HCT116 (cell line): ENCODE measurements at regions not wholly inside any gene's neighbourhood (a gene's known extent, or its start where the extent isn't known, plus 50 kb on each side); places are given as distances from the start of the nearest gene placed in this dataset.

Source experiments
- ATAC-seq: fragments of 200-7000 bp; cut with Tn5 transposase; 2 replicates; pipeline ENCODE4 v1.9.1; 2020; ENCODE audit warnings: mild to moderate bottlenecking, moderate library complexity
- BruUV-seq: library from RNA; stranded (reverse); fragments of 400-500 nt; replicated peaks from 2 replicates; lab custom pipeline; 2021; lab: Mats Ljungman, UMichigan
- CTCF ChIA-PET: fragments of 300-600 bp; sonication (Branson Sonifier 250); formaldehyde crosslinking; loops from one replicate; lab custom pipeline; 2021; ENCODE audit warnings: antibody characterized with exemption; lab: Charles Lee
- POLR2A ChIA-PET: fragments of 300-600, 350-600 bp; sonication (Branson Sonifier 250); formaldehyde crosslinking; loops from one replicate; lab custom pipeline; 2021; ENCODE audit warnings: antibody characterized with exemption; lab: Charles Lee
- RAD21 ChIA-PET, 2 experiments: fragments of 300-600 bp; sonication (Branson Sonifier 250); formaldehyde crosslinking; loops; one replicate each; lab custom pipeline; 2023; ENCODE audit warnings: low total read pairs in 2 of 2; ENCODE audit not compliant: uncharacterized antibody in 2 of 2, unreplicated experiment in 2 of 2, low non-redundant PET in 1 of 2; lab: Charles Lee
- DNase-seq: peaks from one replicate; pipeline ENCODE4 v3.0.0-alpha.2; 2010; ENCODE audit warnings: low read depth, low spot score
- H2AFZ ChIP-seq: fragments of 200-600 bp; shearing (Covaris generic), sonication (generic); 2 replicates; pipeline ENCODE4 v1.6.1; 2017; ENCODE audit warnings: low read depth, mixed run types, mixed read lengths, antibody characterized with exemption, low read length; ENCODE audit not compliant: poor library complexity, severe bottlenecking
- H3K27ac ChIP-seq: 2 replicates; pipeline ENCODE4 v1.5.1; 2012; ENCODE audit warnings: low read depth, low read length
- H3K27me3 ChIP-seq: fragments of 200-600 bp; sonication (generic); 2 replicates; pipeline ENCODE4 v1.6.1; 2016; ENCODE audit warnings: mixed run types, low read length, mixed read lengths; ENCODE audit not compliant: insufficient read depth
- H3K36me3 ChIP-seq, 2 experiments: fragments of 200-500 bp in 1 of 2; fragments of 200-600 bp in 1 of 2; sonication (Bioruptor generic) in 1 of 2; sonication (generic) in 1 of 2; 2 replicates each; pipeline versions ENCODE4 v1.5.1 to v1.6.1; 2014 to 2016; ENCODE audit warnings: low read length in 2 of 2, inconsistent platforms in 1 of 2, mixed read lengths in 1 of 2, mixed run types in 1 of 2; ENCODE audit not compliant: insufficient read depth in 2 of 2, control insufficient read depth in 1 of 2
- H3K4me1 ChIP-seq, 2 experiments: fragments of 200-600 bp in 1 of 2; sonication (generic) in 1 of 2; 2 replicates each; pipeline versions ENCODE4 v1.5.1 to v1.6.1; 2012 to 2017; ENCODE audit warnings: low read length in 2 of 2, inconsistent platforms in 1 of 2, mild to moderate bottlenecking in 1 of 2, mixed read lengths in 1 of 2, mixed run types in 1 of 2, moderate library complexity in 1 of 2; ENCODE audit not compliant: insufficient read depth in 2 of 2, control insufficient read depth in 1 of 2
- H3K4me2 ChIP-seq: fragments of 200-600 bp; sonication (generic); 2 replicates; pipeline ENCODE4 v1.6.1; 2017; ENCODE audit warnings: mixed run types, low read length, mixed read lengths
- H3K4me3 ChIP-seq, 2 experiments: fragments of 200-600 bp in 1 of 2; sonication (generic) in 1 of 2; replicated peaks in 1 of 2; 2 replicates each; pipeline ENCODE4 v1.5.1; 2011 to 2016; ENCODE audit warnings: low read length in 2 of 2, control low read depth in 1 of 2, low read depth in 1 of 2, mild to moderate bottlenecking in 1 of 2, mixed read lengths in 1 of 2, mixed run types in 1 of 2
- H3K79me2 ChIP-seq: fragments of 200-600 bp; sonication (generic); 2 replicates; pipeline ENCODE4 v1.6.1; 2017; ENCODE audit warnings: mild to moderate bottlenecking, mixed run types, low read length, moderate library complexity, mixed read lengths; ENCODE audit not compliant: insufficient read depth
- H3K9ac ChIP-seq: fragments of 200-600 bp; sonication (generic); 2 replicates; pipeline ENCODE4 v1.6.1; 2016; ENCODE audit warnings: low read length, mixed read lengths
- H3K9me2 ChIP-seq: fragments of 200-600 bp; sonication (generic), shearing (Covaris generic); 2 replicates; pipeline ENCODE4 v1.6.1; 2017; ENCODE audit warnings: mixed run types, mild to moderate bottlenecking, moderate library complexity; ENCODE audit not compliant: insufficient read depth
- H3K9me3 ChIP-seq, 2 experiments: fragments of 200-500 bp in 1 of 2; fragments of 200-600 bp in 1 of 2; sonication (Bioruptor generic) in 1 of 2; sonication (generic) in 1 of 2; 2 replicates each; pipeline ENCODE4 v1.6.1; 2014 to 2017; ENCODE audit warnings: low read length in 2 of 2, mixed read lengths in 2 of 2, inconsistent platforms in 1 of 2, low read depth in 1 of 2, mild to moderate bottlenecking in 1 of 2, mixed run types in 1 of 2, moderate library complexity in 1 of 2; ENCODE audit not compliant: control insufficient read depth in 1 of 2, insufficient read depth in 1 of 2
- H4K20me1 ChIP-seq: fragments of 200-600 bp; sonication (generic), shearing (Covaris generic); 2 replicates; pipeline ENCODE4 v1.6.1; 2017; ENCODE audit warnings: mixed run types, mild to moderate bottlenecking, moderate library complexity; ENCODE audit not compliant: insufficient read depth
- CBX3 ChIP-seq: IDR thresholded peaks from 2 replicates; pipeline ENCODE4 v1.6.1; 2012; ENCODE audit warnings: low read depth
- CEBPB ChIP-seq: IDR thresholded peaks from 2 replicates; pipeline ENCODE4 v1.6.1; 2012; ENCODE audit warnings: low read depth
- EGR1 ChIP-seq: IDR thresholded peaks from 2 replicates; pipeline ENCODE4 v1.6.1; 2012; ENCODE audit warnings: low read depth
- EZH2phosphoT487 ChIP-seq: fragments of 200-600 bp; IDR thresholded peaks from 2 replicates; pipeline ENCODE4 v1.6.1; 2018; ENCODE audit warnings: antibody characterized with exemption, borderline replicate concordance
- JUND ChIP-seq: IDR thresholded peaks from 2 replicates; pipeline ENCODE4 v1.6.1; 2012
- POLR2A ChIP-seq: IDR thresholded peaks from 2 replicates; pipeline ENCODE4 v1.7.0; 2011; ENCODE audit warnings: borderline replicate concordance; ENCODE audit not compliant: insufficient read depth, insufficient read length; ENCODE audit errors: extremely low read depth
- POLR2AphosphoS5 ChIP-seq: IDR thresholded peaks from 2 replicates; pipeline ENCODE4 v1.6.1; 2011; ENCODE audit warnings: mild to moderate bottlenecking, low read depth, low read length, moderate library complexity
- RAD21 ChIP-seq: IDR thresholded peaks from 2 replicates; pipeline ENCODE4 v1.6.1; 2012; ENCODE audit warnings: low read depth, mild to moderate bottlenecking
- SIN3A ChIP-seq: IDR thresholded peaks from 2 replicates; pipeline ENCODE4 v1.6.1; 2012; ENCODE audit warnings: low read depth
- SP1 ChIP-seq: IDR thresholded peaks from 2 replicates; pipeline ENCODE4 v1.6.1; 2012; ENCODE audit warnings: low read depth
- SRF ChIP-seq: IDR thresholded peaks from 2 replicates; pipeline ENCODE4 v1.6.1; 2012; ENCODE audit warnings: low read depth
- TCF7L2 ChIP-seq: IDR thresholded peaks from 2 replicates; pipeline ENCODE4 v1.7.0; 2011; ENCODE audit warnings: borderline replicate concordance, inconsistent platforms; ENCODE audit not compliant: insufficient read depth, insufficient read length; ENCODE audit errors: extremely low read depth
- YY1 ChIP-seq: IDR thresholded peaks from 2 replicates; pipeline ENCODE4 v1.6.1; 2011; ENCODE audit warnings: low read length, low read depth, moderate library complexity, mild to moderate bottlenecking; ENCODE audit not compliant: insufficient replicate concordance; ENCODE audit errors: extremely low read depth
- ZFX ChIP-seq: fragments of 450-650 bp; IDR thresholded peaks from 2 replicates; pipeline ENCODE4 v1.6.1; 2017
- ZNF274 ChIP-seq: fragments of 200-500 bp; sonication (Bioruptor generic); IDR thresholded peaks from 2 replicates; pipeline ENCODE4 v1.6.1; 2014; ENCODE audit warnings: mild to moderate bottlenecking, low read depth, low read length, inconsistent platforms
- intact Hi-C: fragments of 100-400 bp; cut with micrococcal nuclease; formaldehyde crosslinking; loops from 2 replicates; pipeline ENCODE4 v1.10.0; 2022
- TF ChIP-seq, protein P1 (sequence below): IDR thresholded peaks from 2 replicates; pipeline ENCODE4 v1.6.1; 2012
- TF ChIP-seq, protein P2 (sequence below): IDR thresholded peaks from 2 replicates; pipeline ENCODE4 v1.6.1; 2012; ENCODE audit warnings: low read depth
- TF ChIP-seq, protein P3 (sequence below), 3 experiments: fragments of 200-600 bp in 1 of 3; sonication (generic) in 1 of 3; IDR thresholded peaks in 2 of 3; conservative IDR thresholded peaks in 1 of 3; 2 replicates each; pipeline ENCODE4 v1.5.1; 2012 to 2017; ENCODE audit warnings: low read depth in 2 of 3, low read length in 2 of 3, antibody characterized with exemption in 1 of 3, borderline replicate concordance in 1 of 3, control low read depth in 1 of 3, mild to moderate bottlenecking in 1 of 3, mixed read lengths in 1 of 3, mixed run types in 1 of 3, moderate library complexity in 1 of 3; ENCODE audit not compliant: insufficient read depth in 1 of 3
- TF ChIP-seq, protein P4 (sequence below): IDR thresholded peaks from 2 replicates; pipeline ENCODE4 v1.6.1; 2012
- TF ChIP-seq, protein P5 (sequence below): IDR thresholded peaks from 2 replicates; pipeline ENCODE4 v1.6.1; 2011; ENCODE audit warnings: mild to moderate bottlenecking, low read length, moderate library complexity; ENCODE audit not compliant: insufficient replicate concordance; ENCODE audit errors: extremely low read depth

DNA sequence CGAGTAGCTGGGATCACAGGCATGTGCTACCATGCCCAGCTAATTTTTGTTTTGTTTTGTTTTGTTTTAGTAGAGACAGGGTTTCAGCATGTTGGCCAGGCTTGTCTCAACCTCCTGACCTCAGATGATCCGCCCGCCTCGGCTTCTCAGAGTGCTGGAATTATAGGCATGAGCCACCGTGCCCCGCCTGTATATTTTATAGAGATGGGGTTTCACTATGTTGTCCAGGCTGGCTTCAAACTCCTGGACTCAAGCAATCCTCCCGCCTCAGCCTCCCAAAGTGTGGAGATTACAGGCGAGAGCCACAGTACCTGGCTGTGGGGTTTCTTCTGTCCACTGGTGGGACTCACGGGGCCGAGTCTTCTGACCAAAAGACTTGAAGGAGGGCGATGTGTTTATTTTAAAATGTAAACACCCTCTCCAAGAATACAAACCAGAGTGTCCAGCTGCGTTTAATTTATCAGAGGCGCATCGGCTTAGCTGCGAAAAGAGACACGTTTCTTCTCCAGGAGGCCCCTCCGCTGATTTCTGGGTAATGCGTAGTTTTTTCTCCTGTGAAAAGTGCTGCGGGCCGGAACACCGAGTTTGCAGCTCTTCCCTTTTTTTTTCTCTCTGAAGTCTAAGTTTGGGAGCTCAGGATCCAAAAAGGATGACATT lies 86.9 kb upstream of the CIBAR2 start:
- RAD21 ChIA-PET: no interaction called here
- DNase-seq: no peak
- Histone ChIP-seq H3K9me3 (no peaks in the 10 kb centered on the region), H3K27me3 (no peaks in the 10 kb centered on the region), H3K4me1 (peaks cover 30 to 49% of the 10 kb centered on the region in 2 experiments), H3K9me2 (no peaks in the 10 kb centered on the region), H3K9ac (peak overlapping the region; percentile 15), H3K36me3 (no peaks in the 10 kb centered on the region), H3K79me2 (peaks cover 7% of the 10 kb centered on the region; the same call in 1 of the 2 replicates), H3K4me3 (no peak overlapping the region), H4K20me1 (no peaks in the 10 kb centered on the region), H2AFZ (no peak overlapping the region), H3K27ac (no peak overlapping the region), H3K4me2 (peak overlapping the region; percentile 51)
- TF ChIP-seq RAD21: no peak
- no peak for TF ChIP-seq CBX3
- TF ChIP-seq, protein P1, sequence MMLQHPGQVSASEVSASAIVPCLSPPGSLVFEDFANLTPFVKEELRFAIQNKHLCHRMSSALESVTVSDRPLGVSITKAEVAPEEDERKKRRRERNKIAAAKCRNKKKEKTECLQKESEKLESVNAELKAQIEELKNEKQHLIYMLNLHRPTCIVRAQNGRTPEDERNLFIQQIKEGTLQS: no peak
- TF ChIP-seq ZFX: no peak
- TF ChIP-seq CEBPB: no peak
- TF ChIP-seq, protein P2, sequence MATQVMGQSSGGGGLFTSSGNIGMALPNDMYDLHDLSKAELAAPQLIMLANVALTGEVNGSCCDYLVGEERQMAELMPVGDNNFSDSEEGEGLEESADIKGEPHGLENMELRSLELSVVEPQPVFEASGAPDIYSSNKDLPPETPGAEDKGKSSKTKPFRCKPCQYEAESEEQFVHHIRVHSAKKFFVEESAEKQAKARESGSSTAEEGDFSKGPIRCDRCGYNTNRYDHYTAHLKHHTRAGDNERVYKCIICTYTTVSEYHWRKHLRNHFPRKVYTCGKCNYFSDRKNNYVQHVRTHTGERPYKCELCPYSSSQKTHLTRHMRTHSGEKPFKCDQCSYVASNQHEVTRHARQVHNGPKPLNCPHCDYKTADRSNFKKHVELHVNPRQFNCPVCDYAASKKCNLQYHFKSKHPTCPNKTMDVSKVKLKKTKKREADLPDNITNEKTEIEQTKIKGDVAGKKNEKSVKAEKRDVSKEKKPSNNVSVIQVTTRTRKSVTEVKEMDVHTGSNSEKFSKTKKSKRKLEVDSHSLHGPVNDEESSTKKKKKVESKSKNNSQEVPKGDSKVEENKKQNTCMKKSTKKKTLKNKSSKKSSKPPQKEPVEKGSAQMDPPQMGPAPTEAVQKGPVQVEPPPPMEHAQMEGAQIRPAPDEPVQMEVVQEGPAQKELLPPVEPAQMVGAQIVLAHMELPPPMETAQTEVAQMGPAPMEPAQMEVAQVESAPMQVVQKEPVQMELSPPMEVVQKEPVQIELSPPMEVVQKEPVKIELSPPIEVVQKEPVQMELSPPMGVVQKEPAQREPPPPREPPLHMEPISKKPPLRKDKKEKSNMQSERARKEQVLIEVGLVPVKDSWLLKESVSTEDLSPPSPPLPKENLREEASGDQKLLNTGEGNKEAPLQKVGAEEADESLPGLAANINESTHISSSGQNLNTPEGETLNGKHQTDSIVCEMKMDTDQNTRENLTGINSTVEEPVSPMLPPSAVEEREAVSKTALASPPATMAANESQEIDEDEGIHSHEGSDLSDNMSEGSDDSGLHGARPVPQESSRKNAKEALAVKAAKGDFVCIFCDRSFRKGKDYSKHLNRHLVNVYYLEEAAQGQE: no peak
- TF ChIP-seq YY1: no peak
- no peak for TF ChIP-seq SRF
- no peak for TF ChIP-seq POLR2A
- no peak for TF ChIP-seq EGR1
- TF ChIP-seq TCF7L2: no peak
- no peak for TF ChIP-seq JUND
- TF ChIP-seq POLR2AphosphoS5: no peak
- TF ChIP-seq, protein P3, sequence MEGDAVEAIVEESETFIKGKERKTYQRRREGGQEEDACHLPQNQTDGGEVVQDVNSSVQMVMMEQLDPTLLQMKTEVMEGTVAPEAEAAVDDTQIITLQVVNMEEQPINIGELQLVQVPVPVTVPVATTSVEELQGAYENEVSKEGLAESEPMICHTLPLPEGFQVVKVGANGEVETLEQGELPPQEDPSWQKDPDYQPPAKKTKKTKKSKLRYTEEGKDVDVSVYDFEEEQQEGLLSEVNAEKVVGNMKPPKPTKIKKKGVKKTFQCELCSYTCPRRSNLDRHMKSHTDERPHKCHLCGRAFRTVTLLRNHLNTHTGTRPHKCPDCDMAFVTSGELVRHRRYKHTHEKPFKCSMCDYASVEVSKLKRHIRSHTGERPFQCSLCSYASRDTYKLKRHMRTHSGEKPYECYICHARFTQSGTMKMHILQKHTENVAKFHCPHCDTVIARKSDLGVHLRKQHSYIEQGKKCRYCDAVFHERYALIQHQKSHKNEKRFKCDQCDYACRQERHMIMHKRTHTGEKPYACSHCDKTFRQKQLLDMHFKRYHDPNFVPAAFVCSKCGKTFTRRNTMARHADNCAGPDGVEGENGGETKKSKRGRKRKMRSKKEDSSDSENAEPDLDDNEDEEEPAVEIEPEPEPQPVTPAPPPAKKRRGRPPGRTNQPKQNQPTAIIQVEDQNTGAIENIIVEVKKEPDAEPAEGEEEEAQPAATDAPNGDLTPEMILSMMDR (IDR thresholded peaks at IDR 0.05 in 2 of 3, conservative IDR thresholded peaks at IDR 0.05 in 1 of 3; ENCODE audit: borderline replicate concordance in 1 of 3, insufficient read depth in 1 of 3, low read depth in 2 of 3, low read length in 2 of 3): no peak
- TF ChIP-seq, protein P4, sequence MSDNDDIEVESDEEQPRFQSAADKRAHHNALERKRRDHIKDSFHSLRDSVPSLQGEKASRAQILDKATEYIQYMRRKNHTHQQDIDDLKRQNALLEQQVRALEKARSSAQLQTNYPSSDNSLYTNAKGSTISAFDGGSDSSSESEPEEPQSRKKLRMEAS: no peak
- TF ChIP-seq, protein P5, sequence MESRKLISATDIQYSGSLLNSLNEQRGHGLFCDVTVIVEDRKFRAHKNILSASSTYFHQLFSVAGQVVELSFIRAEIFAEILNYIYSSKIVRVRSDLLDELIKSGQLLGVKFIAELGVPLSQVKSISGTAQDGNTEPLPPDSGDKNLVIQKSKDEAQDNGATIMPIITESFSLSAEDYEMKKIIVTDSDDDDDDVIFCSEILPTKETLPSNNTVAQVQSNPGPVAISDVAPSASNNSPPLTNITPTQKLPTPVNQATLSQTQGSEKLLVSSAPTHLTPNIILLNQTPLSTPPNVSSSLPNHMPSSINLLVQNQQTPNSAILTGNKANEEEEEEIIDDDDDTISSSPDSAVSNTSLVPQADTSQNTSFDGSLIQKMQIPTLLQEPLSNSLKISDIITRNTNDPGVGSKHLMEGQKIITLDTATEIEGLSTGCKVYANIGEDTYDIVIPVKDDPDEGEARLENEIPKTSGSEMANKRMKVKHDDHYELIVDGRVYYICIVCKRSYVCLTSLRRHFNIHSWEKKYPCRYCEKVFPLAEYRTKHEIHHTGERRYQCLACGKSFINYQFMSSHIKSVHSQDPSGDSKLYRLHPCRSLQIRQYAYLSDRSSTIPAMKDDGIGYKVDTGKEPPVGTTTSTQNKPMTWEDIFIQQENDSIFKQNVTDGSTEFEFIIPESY: no peak
- no peak for TF ChIP-seq SP1
- TF ChIP-seq SIN3A: no peak
- no peak for TF ChIP-seq EZH2phosphoT487
- TF ChIP-seq ZNF274: no peak
- POLR2A ChIA-PET: no interaction called here
- no TSS peak for BruUV-seq
- ATAC-seq: peak; percentile 43
- intact Hi-C loops: no loop called here
- CTCF ChIA-PET: interaction anchor here (1.5 kb wide), 1 partner anchor 26 kb away, joined by 5 read pairs; no protein-coding TSS in a partner anchor
